ENCODE measurements at regions not wholly inside any gene's neighbourhood (a gene's known extent, or its start where the extent isn't known, plus 50 kb on each side); places are given as distances from the start of the nearest gene placed in this dataset.
"Not testable (repeated sequence)": the region's sequence is repeated elsewhere in the genome, so short reads cannot be mapped to it uniquely, and the experiment has no call there.

DNA sequence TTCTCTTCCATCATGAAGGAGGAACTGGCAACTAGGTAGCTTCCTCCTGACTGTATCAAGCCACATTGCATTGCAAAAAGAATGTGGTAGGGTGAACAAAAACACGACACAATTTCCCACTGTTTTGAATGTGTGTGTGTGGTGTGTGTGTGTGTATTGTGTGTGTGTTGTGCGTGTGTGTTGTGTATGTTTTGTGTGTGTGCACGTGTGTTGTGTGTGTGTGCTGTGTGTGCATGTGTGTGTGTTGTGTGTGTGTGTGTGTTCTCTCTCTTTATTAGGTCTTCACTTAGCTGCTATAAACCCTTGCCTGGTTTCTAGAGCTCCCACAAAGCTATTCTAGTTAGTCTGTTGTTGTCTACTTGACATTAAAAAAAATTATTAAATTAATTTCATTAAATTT lies 550.0 kb upstream of the GYPC start:
- DNase-seq, result no peak

DNA sequence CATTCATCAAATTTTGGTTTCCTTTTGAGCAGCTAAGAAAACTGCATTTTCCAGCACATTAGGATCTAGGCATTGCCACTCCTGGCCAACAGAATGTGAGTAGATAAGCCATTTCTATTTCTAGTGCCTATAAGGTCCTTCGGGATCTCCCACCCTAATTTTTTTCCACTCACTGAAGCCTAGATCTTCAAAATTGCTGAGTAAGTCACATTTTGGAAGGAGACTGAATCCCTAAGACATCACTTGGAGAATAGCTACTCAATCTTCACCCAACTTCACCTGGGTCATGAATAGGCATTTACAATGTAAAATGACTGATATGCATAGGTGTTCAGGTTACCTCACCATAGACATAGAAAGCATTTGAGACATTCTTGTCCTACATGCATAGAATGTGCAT lies 548.1 kb upstream of the GYPC start:
- no peak for DNase-seq

DNA sequence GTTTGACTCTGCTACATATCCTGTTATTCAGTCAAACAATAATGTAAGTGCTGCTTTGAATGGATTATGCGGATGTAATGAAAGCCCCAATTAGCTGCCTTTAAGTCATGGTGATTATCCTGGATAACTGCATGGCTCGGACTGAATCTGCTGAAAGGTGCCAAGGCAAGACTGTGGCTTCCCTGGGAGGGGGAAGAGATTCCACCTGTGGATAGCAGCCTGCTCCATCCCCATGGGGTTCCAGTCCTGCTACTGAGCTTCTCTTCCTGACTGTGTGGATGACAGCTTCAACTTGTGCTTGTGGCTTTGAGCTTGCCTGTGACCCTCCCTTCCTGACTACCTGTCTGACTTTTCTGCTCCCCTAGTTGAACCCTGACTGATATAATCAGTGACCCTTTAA lies 540.0 kb upstream of the GYPC start:
- no peak for DNase-seq

DNA sequence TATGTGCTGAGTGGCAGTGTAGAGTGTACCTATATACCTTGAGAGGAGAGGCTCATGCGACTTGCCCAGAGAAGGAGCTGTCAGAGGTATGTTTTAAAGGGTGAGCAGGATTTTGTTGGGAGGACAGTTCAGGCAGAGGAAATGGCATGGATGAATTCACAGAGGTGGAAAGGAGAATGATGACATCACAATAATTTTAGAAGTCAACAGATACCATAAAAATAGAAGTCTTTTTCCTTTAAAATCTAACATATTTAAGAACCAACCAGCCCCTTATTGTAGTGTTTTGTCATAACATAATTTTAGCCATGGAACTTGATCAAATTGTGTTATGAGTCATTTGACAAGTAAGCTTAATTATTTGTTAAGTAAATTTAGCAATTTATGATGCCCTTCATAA lies 538.1 kb upstream of the GYPC start:
- no peak for DNase-seq

DNA sequence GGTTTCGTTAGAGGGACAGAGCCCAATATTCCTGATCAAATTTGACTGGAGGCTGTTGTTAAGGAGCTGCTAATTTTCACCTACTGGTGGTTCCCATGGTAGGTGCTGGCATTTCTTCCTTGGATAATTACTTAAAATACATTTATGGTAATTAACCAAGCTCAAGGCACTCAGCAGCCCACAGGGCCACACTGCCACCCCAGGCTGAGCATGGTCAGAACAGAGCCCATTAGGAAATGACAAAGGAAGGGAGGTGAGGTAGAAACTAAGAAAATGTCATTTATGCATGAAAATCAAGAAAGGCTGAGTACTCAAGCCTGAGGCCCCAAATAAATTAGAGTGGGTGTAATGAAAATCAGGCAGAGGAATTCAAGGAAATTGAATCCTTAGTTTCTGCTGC lies 510.2 kb upstream of the GYPC start:
- no peak for DNase-seq

DNA sequence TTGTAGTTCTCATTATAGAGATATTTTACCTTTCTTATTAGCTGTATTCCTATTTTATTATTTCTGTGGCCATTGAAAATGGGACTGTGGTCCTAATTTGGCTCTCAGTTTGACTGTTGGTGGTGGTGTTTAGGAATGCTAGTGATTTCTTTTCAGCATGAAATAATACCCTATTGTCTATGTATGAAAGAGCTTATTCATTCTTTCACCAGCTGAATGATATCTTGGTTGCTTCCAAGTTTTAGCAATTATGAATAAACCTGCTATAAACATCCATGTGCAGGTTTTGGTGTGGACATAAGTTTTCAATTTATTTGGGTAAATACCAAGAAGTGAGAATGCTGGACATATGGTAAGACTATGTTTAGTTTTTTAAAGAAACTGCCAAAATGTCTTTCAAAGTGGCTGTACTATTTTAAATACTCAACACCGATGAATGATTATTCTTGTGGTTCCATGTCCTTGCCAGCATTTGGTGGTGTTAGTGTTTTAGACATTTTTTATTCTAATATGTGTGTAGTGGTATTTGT lies 501.6 kb upstream of the GYPC start:
- no peak for DNase-seq

DNA sequence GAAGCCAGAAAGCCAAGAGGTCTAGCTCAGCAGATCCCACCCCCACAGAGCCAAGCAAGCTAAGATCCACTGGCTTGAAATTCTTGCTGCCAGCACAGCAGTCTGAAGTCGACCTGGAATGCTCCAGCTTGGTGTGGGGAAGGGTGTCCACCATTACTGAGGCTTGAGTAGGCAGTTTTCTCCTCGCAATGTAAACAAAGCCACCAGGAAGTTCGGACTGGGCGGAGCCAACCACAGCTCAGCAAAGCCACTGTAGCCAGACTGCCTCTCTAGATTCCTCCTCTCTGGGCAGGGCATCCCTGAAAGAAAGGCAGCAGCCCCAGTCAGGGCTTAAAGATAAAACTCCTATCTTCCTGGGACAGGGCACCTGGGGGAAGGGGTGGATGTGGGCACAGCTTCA lies 495.0 kb upstream of the GYPC start:
- DNase-seq, result not testable (repeated sequence)

DNA sequence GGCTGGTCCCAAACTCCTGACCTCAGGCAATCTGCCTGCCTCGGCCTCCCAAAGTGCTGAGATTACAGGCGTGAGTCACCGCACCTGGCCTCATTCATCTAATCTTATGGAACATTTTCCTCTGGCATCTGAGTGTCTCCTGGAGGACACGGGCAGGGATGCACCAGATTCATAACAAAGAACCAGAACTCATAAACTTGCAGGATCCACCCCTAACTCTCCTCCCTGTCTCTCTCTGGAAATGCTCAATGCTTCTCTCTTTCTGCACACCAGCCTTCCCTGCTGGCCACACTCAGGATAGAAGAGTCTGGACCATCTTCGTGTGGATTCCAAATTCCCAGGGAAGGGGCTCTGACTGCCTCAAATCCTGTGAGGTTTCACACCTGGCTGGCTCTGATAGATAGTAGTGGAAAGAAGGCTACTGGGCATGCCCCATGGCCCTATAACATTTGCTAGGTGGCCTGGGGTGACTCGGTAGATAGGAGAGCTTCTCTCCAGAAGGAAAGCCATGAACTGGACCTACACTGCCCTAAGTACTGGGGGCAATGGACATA lies 483.2 kb upstream of the GYPC start:
- DNase-seq, result no peak

DNA sequence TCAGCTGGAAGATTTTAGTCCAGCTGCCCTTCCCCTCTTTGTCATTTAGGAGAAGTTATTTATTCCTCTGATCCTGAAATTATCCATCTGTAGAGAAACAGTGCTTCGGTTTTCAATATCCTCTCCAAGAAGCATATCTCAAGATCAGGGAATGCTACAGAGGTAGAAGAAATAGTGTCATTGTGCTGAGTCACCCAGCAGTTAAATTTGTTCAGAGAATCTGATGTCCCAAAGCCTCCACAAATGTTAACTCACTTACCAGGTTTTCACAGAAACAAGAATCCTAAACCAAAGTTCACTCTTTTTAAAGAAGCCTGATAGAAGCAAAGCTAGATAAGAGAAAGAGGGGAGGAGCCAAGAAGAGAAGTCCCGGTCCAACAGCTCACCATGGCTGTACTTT lies 480.7 kb upstream of the GYPC start:
- DNase-seq, result no peak

DNA sequence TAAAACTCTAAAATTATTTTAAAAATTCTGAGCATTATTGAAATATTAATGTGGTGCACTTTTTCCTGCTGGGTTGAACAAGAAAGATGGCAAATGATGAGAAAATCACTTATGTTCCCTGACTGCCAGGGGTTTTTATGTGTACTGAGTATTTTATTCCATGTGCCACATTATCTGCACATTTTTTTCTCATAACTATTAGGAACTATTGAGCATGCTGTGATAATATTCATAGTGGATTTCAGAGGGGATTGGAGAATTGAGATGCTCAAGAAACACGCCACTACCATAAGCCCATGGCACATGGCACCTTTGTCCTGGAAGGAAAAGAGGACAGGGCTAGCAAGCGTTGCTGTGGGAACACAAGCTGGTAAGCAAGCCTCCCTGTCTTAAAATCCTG lies 478.5 kb upstream of the GYPC start:
- no peak for DNase-seq

DNA sequence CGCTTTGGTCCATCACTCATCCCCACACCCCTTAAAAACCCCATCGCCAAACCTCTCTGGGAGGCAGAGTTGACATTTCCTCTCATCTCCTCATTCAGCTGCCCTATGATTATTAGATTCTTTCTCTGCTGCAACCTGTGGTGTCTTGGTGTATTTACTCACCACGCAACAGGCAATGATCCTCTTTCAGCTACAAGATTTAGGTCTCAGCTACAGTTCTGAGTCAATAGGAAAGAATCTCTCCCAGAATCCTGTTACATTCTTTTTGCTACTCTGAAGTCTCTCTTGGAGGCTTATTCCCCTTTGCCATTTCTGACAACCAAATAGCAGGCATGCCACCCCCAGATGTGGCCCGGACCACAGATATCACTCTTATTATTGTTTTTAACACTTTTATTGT lies 468.3 kb upstream of the GYPC start:
- no peak for DNase-seq

DNA sequence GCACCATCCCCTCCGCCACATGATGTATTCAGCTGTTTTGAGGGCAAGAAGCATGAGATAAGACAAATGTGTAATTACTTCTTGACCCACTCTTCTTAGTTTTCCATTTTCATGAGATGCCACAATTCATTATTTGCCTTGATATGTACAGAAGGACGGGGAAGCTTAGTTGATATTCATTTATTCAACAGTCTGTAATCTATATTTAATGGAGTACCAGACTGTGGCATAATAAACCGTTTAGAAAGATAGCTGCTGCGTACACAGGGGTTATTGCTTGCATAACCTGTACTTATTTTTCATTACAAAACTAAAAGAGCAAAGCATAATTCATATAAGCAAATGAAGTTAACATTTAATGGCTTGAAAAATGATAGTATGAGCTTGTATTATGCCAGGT lies 466.4 kb upstream of the GYPC start:
- DNase-seq, result no peak

DNA sequence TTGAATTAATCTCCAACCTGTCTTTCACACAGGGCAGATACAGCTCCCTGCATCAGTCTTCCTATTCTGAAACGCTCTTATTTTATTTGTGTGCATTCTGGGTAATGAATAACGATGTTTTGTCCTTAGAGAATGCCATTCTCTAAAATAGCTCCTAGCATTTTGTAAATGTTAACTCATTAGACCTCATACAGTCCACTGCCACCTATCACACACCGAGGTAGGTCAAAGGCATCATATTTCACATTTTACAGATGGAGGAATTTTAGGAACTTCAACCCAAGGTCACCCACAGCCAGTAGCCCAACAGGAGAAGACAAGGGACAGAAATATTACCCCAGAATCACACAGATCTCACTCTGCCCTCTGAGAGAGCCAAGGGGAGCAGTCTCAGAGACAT lies 455.4 kb upstream of the GYPC start:
- no peak for DNase-seq

DNA sequence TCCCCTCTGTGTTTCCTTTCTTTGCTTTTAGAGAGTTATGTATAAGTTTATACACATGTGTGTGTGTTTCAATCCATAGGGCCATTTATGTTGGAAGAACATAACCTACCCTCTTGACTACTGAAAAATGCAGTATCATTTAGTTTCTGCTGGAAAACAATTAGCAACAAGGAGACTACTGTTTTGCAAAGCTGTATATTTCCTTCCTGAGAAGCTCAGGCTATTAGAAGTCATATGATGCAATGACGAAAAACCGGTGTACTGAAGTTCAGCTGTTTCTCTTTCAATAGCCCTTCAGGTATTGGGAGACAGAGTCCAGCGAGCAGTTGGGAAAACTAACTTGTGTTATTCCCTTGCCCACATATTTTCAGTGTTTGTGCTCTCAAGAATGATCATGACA lies 447.7 kb upstream of the GYPC start:
- DNase-seq, result no peak

DNA sequence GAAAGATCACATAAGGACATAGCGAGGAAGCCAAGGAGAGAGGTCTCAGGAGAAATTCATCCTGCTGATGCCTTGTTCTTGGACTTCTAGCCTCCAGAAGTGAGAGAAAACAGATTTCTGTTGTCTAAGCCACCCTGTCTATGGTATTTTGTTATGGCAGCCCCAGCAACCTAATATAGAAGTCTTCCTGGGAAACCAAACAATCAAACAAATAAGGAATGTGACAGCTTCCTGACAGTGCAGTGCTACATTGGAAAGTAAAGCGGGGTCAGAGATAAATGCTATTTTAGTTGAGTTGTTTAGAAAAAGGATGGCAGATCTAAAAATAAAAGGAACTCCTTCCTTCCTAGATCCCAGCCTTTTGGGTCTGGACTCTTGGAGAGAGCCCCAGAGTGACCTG lies 443.2 kb upstream of the GYPC start:
- no peak for DNase-seq

DNA sequence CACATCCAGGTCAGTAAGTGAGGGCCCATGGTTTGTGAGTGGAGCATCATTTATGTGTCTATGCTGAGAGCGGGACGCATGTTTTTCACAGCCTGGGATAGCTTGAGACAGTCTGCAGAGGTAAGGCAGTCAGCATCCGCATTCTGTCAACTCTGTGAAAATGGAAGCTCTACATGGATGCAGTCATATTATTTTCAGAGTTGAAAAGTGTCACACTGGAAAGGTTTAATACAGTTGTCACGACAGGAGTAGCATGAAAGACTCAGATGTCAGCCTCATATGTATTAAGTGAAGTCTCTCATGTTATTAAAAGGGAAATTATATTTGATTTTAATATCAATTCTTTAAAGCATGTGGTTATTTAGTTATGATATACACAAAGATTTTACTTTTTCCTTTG lies 436.9 kb upstream of the GYPC start:
- no peak for DNase-seq

DNA sequence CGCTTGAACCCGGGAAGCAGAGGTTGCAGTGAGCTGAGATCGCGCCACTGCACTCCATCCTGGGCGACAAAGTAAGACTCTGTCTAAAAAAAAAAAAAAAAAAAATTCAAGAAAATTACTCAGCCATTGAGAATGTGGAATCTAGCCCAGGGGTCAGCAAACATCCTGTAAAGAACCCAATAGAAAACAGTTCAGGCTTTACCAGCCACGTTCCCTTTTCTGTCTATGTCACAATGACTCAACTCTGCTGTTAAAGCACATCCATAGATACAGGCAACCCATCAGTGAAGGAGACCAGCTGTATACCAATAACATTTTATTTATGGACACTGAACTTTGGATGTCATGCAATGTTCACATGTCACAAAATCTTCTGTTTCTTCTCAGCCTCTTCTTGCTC lies 435.6 kb upstream of the GYPC start:
- DNase-seq, result no peak

DNA sequence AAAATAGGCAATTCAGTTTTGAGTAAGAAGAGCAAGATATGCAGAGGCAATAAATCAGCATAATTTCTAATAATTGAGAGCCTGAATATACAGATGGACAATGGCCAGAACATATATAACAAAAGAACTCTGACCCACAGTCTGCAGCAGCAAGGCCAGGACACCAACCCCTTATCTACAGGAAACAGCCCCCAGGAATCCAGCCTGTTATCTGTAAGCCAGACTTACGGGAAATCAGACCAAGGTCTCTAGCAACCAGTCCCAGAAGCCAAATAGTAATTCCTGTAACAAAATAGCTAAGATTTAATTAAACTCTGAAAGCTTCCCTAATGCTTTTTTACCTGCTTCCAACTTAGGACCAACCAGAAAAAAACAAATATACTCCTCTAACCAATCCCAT lies 434.5 kb upstream of the GYPC start:
- no peak for DNase-seq

DNA sequence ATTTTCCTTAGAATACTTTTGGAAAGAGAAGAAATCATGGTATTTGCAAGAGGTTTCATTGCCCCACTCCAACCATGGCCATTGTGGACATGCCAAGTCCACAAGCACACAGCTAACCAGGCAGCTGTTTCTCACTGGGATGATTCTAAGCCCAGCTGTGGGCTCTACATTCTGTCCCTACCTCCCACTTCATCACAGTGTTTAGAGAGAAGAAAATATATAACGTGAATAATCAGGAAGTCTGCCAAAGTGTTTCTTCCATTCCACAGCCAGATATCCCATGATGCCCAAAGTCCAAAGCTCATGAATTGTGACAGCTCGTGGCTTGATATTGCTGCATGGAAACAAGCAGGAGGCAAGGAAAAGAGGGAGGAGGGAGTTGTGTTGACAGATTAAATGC lies 433.7 kb upstream of the GYPC start:
- no peak for DNase-seq

DNA sequence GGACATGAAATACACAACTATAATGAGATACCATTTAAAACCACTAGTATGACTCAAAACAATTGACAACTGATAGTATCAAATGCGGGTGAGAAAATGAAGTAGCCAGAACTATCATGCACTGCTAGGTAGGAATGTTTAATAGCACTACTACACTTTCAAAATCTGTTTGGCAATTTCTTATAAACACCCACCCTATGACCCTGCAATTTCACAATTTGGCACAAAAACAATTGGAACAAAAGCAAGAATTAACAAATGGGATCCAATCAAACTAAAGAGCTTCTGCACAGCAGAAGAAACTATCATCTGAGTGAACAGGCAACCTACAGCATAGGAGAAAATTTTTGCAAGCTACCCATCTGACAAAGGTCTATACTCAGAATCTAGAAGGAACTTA lies 431.2 kb upstream of the GYPC start:
- DNase-seq, result no peak

DNA sequence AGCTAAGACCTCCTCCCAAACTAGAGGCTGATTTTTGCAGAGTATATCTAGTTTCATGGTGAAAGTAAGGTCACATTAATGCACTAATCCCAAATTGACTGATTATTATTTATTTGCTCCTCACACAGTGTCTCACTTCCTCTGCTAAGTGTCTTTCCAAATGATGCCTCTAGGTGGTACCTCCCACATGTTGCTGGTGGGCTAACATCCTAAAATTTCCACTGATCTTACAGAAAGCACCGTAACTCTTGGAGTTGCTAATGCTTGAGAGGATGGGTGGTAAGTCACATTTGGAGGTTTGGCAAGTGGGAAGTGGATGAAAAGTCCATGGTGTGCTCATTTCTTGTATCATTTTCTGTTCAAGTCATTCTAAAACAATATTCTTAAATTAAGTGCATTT lies 428.7 kb upstream of the GYPC start:
- DNase-seq, result no peak

DNA sequence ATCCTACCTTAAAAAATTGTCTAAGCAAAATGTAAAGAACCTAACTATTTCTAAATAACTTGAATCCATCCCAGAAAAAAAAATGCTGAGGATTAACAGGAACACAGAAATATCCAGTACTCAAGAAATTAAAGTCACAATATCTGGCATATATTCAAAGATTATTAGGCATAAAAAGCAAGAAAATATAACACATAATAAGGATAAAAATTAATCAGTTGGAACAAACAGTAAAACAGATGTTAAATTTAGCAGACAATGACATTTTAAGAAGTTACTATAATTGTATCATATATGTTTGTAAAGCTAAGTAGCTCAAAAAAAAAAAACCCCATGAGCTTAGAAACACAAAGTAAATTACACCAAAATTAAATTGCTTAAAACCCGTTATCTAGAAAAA lies 427.4 kb upstream of the GYPC start:
- DNase-seq, result no peak

DNA sequence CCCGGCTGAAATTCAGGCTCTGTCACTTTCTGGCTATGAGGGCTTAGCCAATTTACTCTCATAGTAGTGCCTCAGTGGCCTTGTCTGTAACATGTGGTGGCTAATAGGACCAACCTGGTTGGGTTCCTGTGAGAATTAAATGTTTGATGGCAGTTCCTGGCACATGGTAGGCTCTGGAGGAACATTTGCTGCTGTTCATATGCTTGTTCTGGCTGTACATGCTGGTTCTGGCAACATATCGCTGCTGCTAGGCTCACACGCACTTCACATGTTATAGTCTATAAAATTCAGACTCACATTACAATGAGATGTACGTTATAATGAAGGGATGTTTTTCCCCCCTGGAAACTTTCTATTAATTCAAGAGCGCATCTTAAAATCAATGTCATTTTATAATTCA lies 417.7 kb upstream of the GYPC start:
- no peak for DNase-seq

DNA sequence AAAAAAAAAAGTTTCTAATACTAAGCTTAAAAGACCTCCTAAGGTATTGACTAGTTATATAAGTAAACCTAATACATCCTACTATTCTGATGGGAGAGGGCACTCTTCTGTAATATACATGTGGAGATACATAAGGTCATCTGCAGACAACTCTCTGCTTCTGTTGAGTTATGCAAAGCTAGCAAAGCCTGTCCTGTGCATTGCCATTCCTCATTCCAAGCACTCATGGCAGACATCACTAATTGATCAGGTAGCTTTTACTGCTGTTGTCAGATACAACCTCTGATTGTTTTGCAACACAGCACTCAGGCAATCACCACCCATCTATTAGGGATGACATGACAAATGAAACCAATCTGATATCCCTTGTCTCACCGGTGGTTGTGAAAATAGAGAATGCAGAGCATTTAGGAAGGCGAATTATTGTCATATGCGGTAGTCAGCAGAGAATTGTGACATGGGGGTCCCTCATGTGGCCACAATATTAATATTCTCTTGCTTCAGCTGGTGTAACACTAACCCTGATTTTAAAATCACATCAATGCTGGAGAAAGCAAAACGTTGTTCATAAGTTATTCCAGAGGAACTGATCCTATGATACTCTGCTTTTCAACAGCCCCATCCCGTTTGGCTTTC lies 416.5 kb upstream of the GYPC start:
- no peak for DNase-seq

DNA sequence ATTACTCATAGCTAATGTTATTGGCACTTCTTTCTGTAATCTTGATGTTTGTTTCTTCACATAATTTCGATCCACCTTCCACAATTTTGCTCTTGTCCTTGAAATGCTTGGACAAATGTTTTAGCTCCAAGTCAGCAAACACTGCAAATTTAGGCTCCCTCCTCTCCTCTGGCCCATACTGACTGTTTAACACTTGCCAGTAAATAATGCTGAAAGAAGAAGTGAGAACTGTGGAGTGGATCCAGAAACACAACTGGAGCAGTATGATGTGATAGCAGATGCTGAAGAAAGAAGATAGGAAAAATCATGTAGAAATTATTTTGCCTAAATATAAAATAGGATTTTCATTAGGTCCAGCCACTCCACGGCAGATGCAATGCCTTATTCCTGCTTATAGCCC lies 415.0 kb upstream of the GYPC start:
- DNase-seq, result no peak
